RPMI7951 (cell line): ENCODE measurements at regions not wholly inside any gene's neighbourhood (a gene's known extent, or its start where the extent isn't known, plus 50 kb on each side); places are given as distances from the start of the nearest gene placed in this dataset.
A peak's percentile ranks its signal among the peaks of the same experiment; 100 is the strongest.

Source experiments
- DNase-seq: peaks from one replicate; pipeline ENCODE4 v3.0.0-alpha.2; 2012; ENCODE audit warnings: low read depth

DNA sequence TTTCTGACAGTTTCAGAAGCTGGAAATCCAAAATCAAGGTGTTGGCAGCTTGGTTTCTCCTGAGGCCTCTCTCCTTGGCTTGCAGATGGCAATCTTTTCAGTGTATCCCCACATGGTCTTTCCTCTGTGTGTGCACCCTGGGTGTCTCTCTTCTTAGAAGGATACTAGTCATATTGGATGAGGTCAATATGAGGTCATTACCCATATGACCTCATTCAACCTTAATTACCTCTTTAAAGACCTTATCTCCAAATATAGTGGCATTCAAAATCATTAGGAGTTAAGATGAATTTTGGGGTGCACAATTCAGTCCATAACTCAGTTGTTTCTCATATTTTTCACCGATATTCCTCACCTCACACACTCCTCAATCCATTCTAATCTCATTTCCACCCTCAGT lies 92.4 kb upstream of the TGM3 start:
- DNase-seq, result no peak

- DNase-seq, result no peak
These were observed 91.8 kb upstream of the TGM3 start for GRCh38 chr20:2204021-2204420.

- peak; percentile 61 for DNase-seq
These were observed 88.6 kb upstream of the TGM3 start for GRCh38 chr20:2206957-2207769.

- no peak for DNase-seq
These were observed 88.1 kb upstream of the TGM3 start for GRCh38 chr20:2207770-2208097.

- no peak for DNase-seq
These were observed 86.9 kb upstream of the TGM3 start for GRCh38 chr20:2208897-2209296.

DNA sequence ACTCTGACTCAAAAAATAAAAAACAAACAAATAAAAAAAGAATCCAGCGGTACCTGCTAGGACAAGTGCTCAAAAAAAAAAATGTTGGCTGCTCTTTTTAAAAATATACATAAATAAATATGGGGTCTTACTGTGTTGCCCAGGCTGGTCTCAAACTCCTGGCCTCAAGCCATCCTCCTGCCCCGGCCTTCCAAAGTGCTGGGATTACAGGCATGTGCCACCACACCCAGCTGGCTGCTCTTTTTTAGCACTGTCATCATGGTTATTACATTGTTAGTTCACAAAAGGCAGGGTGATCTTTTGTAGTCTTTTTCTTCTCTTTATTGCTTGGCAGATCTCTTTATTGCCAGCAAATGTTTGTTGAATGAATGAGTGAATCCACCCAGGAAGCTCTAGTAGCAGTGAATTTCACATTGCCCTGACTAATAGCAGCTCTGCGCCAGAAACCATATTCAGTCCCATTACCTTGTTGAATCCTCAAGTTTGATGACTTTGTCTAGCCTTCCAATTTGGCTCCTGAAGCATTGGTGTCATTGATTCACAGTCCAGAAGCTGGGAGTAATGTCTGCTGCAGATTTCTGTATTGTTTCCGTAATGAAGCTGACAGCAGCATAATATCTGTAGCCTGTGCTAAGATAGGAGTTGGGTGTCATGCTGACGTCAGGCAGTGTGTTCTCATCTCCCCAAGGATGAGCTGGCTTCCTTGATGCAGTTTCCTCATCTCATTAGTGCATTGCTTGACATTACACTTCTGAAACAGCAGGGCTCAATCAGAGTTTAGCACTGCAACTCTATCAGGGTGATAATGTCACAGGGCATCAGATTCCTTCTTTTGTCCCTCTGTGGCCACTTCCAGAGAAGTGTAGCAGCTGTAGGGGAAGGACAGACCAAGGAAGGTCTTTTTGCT lies 84.9 kb upstream of the TGM3 start:
- peak; percentile 72 for DNase-seq

- DNase-seq, result no peak
These were observed 83.3 kb upstream of the TGM3 start for GRCh38 chr20:2212456-2213015.

- no peak for DNase-seq
These were observed 82.4 kb upstream of the TGM3 start for GRCh38 chr20:2213401-2213800.

GRCh38 chr20:2217857-2218539 lies 77.8 kb upstream of the TGM3 start:
- DNase-seq, result no peak

- DNase-seq, result no peak
These were observed 76.3 kb upstream of the TGM3 start for GRCh38 chr20:2219481-2220006.

DNA sequence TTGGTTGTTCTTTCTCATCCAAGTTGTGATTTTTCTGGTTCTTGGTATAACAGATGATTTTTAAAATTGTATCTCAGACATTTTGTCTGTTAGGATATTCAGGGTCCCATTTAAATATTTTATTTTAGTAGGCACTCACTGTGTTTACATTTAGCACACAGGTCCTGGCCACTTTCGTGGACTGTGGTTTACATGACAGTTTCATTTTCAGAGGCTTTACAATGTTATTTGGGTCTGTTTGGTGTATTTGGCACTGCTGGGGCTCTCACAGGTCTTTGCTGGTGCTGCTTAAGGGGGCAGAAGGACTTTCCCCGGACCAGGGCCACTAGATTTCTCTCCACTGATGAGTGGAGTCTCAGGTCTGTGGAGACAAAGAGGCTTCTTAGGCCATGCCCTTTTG lies 75.5 kb upstream of the TGM3 start:
- no peak for DNase-seq

DNA sequence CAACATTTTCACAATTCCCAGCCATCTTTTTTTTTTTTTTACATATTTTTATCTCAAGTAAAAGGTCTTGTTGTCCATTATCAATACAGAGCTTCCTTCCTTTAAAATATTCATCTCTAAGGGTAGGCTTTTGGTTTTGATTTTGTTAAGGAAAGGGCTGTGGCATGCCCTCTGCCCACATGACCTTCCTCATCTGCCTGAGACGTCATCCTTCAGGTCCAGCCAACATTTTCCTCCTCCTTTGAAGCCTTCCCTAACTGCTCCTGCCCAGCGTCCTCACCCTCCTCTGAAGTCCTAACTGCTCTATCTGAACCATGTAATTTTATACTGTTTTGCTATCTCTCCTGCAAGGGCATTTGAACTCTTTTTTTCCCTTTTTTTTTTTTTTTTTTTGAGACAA lies 73.9 kb upstream of the TGM3 start:
- no peak for DNase-seq

DNA sequence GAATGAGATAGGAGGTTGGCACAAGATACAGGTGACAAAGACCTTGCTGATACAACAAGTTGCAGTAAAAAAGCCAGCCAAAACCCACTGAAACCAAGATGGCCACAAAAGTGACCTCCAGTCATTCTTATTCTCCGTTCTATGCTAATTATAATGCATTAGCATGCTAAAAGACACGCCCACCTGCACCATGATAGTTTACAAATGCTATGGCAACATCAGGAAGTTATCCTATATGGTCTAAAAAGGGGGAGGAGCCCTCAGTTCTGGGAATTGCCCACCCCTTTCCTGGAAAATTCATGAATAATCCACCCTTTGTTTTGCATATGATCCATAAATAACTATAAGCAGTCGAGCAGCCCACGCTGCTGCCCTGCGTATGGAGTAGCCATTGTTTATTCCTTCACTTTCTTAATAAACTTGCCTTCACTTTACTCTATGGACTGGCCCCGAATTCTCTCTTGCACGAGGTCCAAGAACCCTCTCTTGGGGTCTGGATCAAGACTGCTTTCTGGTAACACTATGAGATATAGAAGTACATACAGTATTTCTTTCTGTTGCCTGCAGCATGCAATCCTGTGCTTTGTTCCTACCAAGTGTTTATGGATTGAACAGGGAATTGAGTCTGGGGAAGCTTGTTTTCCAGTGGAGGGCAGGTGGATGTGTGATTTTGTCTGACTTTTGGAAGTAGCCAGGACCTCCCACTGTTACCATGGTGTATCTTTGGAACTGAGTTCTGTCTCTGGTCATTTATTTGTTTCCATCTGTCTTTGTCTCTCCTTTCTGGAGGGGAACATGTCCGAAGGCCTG lies 72.0 kb upstream of the TGM3 start:
- DNase-seq, result no peak

DNA sequence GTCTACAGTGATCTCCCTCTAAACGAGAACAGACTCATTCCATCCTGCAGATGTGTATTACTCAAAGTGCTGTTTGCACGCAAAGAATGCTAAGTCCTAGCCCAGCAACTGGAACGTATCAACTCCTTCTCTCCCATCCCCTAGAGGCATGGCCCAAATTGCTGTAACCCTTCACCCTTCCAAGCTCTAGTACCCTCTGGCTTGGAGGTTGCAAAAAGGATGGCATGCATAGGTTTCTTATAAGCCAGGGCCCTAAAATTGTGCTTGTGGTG lies 71.5 kb upstream of the TGM3 start:
- DNase-seq, result peak; percentile 54

GRCh38 chr20:2227285-2227684 lies 68.5 kb upstream of the TGM3 start:
- DNase-seq, result peak; percentile 35

DNA sequence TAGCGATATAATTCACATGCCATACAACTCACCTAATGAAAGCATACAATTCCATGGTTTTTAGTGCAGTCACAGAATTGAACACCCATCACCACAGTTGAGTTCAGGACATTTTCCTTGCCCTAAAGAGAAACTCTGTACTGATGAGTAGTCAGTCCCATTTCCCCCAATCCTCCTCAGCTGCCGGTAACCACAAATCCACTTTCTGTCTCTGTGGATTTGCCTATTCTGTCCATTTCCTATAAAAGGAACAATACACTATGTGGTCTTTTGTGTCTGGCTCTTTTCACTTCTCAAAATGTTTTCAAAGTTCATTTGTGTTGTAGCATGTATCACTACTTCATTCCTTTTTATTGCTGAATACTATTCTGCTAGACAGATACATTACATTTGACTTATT lies 67.9 kb upstream of the TGM3 start:
- no peak for DNase-seq

DNA sequence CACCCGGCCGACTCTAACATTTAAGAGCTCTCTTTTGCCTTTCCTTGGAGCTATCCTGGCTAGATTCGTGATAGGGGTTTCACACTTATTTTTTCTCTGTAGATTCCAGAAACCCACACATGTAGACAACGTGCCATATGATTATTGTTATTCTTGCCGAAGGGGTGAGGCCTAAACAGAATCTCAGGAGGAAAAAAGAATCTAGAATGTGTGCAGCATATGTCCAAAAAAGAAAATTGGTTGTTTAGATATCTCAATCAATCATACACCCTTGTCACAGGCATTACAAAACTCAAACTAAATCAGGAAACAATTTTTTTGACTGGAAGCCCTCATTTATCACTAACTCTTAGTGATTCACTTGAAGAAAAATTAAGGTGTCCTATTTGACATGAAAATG lies 66.9 kb upstream of the TGM3 start:
- no peak for DNase-seq

DNA sequence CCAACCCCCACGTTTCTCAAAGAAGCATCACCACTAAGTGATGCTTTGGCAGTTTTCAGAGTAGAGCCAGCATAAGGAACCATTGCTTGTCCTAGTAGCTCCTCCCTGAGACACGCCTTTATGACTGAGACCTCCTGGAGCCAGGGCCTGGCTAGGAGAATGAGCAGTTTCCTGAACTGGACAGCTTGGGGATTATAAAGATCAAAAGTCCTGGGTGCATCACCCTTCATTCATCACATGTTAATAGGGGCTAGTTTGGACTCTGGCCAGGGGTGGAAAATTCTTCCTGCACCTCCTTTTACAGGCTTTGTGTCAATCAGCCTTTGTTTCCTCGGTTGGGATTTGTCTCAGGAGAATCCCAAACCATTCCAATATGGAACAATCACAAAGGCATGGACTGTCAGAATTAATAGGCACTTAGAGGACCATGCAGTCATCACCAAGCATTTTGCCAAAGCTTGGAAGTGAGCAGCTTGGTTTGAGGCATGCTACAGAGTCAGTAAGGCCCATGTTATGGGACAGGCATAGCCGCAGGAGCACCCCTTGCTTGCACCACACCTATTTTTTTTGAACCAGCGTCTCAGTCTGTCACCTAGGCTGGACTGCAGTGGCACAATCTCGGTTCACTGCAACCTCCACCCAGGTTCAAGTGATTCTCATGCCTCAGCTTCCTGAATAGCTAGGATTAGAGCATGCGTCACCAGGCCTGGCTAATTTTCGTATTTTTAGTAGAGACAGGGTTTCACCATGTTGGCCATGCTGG lies 64.9 kb upstream of the TGM3 start:
- DNase-seq, result no peak

DNA sequence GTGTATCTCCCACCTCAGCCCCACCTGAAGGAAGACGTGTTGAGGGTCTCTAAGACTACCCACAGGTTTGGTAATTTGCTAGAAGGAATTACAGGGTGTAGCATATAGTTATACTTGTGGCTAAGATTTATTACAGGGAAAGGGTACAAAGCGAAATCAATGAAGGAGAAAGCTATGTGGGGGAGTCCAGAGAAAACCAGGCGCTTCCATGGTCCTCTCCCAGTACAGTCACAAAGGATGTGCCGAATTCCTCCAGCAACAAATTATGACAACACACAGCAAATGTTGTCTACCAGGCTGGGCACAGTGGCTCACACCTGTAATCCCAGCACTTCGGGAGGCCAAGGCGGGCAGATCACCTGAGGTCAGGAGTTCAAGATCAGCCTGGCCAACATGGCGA lies 64.1 kb upstream of the TGM3 start:
- DNase-seq, result no peak

GRCh38 chr20:2234598-2235191 lies 61.1 kb upstream of the TGM3 start:
- DNase-seq, result peak; percentile 42
